ENCODE measurements at regions not wholly inside any gene's neighbourhood (a gene's known extent, or its start where the extent isn't known, plus 50 kb on each side); places are given as distances from the start of the nearest gene placed in this dataset.
"Not testable (repeated sequence)": the region's sequence is repeated elsewhere in the genome, so short reads cannot be mapped to it uniquely, and the experiment has no call there.

DNA sequence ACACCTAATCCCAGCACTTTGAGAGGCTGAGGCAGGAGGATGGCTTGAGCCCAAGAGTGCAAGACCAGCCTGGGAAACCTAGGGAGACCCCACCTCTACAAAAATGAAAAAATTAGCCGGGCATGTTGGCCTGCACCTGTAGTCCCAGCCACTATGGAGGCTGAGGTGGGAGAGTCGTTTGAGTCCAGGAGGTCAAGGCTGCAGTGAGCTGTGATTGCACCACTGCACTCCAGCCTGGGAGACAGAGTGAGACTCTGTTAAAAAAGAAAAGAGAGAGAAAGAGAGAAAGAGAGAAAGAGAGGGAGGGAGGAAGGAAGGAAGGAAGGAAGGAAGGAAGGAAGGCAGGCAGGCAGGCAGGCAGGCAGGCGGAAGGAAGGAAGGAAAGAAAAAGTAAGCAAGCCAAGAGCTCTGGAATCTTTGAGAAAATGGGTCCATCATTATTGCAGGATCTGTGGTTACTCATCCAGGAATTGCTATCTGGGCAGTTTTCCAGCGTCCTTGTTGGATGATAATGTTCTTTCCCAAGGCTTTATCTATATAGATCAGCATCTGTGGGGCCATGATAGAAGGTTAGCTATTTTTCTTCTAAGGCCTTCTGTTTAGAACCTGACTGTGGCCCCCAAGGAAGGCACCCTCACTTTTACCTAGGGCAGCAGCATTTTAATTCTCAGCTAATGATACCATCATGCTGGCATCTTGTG is 533.2 kb upstream of the CDH5 start:
- no peak for DNase-seq (ENCODE audit: low spot score)

DNA sequence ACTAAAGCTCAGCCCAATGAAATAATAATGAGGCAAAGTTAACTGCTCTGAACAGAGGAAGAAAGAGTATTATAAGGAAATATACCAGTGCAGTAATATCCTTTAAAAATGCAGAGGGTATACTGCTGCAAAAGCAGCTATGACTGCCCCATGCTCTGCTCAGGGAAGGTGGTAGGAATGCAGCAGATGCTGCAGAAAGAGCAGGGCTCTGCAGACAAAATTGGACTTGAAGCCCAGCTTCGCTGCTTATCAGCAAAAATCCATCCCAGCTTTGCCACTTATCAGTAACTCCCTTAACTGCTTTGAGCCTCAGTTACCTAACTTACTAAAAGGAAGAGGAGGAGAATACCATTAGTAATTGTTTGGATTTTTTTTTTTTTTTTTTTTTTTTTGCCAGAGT is 533.8 kb upstream of the CDH5 start:
- DNase-seq (ENCODE audit: low spot score), result no peak

DNA sequence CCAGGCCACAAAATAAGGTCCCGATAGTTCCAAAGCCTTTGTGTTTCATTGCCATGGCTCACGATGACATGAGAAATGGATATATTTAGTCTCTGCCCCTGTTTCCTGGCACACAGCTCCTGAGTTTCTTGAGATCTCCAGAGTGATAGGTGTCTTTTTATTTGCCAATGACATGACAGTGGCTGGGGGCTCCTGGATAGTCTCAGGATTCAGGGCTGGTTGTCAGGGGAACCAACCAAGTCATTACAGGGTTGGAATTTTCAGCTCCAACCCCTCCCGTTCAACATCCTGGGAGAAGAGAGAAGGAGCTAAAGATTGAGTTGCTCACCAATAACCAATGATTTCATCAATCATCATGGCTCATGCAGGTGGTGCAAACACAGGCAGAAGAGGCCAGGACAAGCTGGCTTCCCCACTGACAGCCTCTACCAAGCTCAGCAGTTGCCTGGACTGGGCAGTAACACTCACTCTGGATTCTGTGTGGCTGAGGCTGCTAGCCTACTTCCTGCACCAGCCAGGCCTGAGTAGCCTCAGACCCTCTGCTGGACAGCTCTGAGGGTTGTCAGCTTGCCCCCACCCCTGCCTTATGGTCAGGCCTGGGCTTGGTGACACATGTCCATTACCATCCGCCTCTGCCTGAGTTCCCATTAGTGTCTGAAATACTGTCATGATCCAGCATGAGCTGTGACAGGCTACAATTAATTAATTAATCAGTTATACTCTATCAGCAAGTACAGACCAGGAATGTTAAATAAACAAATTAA is 534.4 kb upstream of the CDH5 start:
- no peak for DNase-seq (ENCODE audit: low spot score)

DNA sequence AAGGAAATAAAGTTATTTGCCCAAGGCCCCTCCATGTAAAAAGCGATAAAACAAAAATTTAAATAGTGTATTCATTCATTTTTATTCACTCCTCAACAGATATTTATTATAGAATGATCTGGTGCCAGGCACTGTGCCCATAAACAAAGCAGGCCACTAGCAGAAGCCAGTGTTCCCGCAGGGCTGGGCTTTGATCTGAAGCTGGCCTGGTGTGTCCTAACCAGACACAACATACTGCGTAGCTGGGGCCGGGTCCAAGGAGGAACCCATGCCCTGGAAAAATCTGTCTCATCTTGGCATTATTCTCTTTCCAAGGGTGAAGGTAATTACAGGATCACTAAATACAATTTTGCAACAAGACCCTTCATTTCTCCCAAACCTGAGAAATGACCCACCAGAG is 537.4 kb upstream of the CDH5 start:
- no peak for DNase-seq (ENCODE audit: low spot score)

DNA sequence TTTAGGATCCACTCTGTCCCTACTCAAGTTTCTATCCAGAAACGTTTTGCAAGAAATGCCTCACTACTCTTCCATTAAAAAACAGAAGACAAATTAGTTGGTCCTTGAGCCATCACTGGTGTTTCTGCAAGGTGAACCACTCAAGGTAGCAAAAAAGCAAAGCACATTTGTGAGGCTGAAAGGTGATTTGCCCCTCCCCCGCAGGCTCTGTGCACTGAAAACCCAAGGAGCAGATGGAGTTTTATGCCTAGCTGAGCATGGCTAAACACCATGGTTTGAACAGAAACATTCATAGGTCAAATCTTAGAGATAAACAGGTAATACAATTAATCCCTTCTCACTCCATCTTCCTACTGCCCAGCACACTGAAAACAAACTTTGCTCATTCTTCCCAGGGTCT is 538.2 kb upstream of the CDH5 start:
- DNase-seq (ENCODE audit: low spot score), result no peak

DNA sequence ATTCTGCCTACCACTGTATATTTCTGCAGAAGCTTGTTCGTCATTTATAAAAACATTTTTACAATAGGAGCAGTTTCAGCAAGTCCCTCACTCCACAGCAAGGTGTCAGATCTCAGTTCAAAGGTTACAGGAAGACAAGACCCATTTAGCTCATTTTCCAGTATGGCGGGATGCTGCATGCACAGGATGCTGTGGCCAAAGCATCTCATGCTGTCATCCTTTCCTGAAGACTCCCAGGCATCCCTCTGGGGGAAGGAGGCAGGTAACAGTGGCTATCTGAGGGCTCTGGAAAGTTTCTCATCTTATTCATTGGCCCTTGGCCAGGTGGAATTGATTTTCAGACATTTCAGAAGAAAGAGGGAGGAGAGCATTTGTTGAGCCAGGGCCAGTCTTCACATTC is 539.3 kb upstream of the CDH5 start:
- no peak for DNase-seq (ENCODE audit: low spot score)

DNA sequence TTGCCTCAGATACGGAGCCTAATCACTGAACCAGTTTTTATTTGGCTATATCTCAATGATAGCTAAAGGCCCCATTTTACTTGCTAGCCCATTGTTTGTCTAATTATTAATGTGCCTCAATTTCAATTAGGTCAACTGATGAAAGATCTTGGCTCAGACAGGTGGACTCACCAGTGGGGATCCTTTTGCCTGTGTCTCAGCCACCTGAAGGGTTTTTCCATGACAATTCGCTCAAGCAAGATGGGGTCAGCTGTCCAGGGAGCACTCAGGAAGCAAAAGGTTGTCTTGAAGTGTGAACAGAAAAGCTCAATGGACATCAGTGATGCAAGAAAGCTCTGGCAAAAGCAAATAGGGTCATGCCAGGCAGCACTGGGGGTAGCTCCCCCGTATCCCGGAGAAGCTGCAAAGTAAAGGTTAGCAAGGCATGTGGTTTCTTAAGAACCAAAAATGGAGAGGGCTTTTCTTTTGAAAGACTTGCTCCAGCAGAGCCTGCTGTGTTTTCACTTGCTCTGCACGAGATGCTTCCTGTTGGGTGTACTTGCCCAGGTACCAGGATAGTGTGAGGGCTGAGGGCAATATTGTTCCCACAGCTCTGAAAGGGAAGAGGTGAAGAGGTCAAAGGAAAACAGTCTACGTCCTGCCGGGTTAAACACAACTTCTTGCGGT is 541.2 kb upstream of the CDH5 start:
- no peak for DNase-seq (ENCODE audit: low spot score)

DNA sequence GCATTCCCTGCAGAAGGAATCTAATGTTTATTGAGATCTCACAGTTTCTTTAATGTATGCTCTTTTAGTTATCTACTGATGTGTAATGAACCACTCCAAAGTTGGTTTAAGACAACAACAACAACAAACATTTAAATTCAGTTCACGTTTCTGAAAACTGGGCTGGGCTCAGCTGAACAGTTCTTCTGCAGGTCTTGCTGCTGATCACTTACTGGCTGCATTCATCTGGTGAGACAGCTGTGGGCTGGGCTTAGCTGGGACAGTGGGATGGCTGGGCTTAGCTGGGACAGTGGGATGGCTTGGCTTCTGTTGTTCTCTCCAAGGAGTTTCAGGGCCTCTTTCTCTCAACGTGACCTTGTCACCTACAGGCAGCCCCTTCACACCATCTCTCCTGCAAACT is 544.3 kb upstream of the CDH5 start:
- no peak for DNase-seq (ENCODE audit: low spot score)

DNA sequence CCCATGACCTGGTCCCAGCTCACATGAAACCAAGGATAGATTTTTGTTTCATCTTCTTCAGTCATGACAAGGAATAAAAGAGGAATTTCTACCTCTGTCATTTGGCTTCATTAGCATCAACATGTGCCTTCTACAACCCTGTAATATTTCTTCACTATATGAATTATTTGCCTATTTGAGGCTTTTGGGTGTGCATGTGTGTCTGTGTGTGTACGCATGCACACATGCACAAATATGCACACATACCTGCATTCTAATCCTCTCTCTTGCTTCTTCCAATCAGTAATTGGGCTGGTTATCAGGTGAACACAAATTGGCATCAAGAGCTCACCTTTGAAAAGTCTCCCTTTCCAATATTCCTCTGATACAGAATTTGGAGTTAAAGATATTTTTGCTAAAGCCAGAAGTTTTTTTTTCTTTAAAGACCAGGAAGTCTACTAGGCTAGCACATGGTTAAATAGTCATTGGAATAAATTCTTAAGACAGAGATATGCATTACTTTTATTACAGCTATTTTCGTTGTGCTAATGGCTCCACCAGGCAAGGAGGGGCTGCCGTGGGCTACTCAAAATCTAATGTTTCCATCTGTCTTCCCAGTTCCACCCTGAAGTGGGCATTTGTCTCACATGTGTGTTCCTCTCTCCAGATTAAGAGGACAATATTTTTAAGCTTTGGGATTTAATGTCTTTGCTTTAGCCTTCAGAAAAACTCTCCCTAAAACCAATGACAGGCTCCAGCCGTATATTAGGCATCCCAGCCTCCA is 547.2 kb upstream of the CDH5 start:
- DNase-seq (ENCODE audit: low spot score), result no peak

DNA sequence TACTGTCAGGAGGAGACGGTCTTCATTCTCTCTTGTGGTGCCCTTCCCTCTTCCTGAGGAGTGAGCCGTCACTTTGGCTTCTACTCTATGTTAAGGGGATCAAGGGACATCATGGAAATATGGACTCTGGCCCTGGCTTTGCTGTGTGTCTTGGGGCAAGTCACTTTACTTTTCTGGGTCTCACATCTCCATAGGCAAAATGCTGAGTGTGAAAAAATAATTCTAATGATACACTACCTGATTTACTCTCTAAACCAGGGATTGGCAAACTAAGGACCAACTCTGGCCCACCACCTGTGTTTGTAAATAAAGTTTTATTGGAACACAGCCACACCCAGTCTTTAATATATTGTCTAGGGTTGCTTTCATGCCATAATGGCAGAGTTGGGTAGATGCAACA is 548.7 kb upstream of the CDH5 start:
- DNase-seq (ENCODE audit: low spot score), result no peak

DNA sequence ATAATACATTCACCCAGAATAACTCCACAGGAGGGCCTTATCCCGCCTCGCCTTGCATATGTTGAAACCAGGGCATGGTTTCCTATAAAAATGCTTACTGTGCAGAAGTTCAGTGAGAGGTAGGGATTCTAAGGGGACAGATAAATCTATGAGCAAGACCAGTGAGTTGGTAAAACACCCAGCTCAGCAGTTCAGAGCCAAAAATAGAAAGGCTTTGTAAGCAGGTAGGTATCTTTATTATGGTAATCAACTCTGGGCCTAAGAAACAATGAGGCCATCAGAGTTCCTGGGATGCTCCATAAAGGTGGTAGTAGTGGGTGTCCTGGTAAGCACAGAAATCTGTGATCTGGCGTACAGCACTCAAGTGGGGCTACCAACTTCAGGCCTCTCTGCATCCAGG is 549.4 kb upstream of the CDH5 start:
- DNase-seq (ENCODE audit: low spot score), result no peak

DNA sequence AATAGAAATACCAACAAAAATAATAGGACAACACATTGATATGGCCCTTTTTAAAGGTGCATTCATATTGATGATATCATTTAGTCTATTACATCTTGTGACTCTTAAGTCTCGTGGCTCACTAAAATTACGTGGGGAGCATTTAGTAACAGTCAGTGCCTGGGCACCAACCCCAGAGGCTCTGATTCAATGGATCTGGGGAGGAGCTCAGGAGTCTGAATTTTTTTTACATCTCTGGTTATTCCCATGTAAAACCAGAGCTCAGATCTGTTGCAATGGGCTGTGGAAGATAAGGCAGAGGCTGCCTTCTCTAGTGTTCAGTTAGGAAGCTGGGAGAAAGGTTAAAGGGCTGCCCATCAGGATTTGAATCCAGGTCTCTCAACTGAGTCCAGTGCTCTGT is 549.9 kb upstream of the CDH5 start:
- no peak for DNase-seq (ENCODE audit: low spot score)

DNA sequence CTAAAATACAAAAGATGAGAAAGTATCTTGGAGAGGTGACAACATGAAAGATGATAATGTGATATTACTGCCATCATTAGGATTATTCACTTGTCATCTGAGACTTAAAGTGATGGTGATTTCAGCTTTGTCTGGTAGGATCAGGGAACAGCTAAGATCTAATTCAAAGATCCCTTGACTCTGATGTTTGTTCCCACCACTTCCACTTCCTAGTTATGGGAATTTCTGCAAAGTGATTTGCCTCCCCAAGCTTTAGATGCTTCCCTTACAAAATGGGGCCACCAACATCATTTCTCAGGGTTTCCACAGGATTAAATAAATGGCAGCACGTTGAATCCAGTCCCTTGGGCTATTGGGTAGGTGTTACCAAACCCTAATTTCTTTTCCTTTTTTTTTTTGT is 550.8 kb upstream of the CDH5 start:
- DNase-seq (ENCODE audit: low spot score), result no peak

DNA sequence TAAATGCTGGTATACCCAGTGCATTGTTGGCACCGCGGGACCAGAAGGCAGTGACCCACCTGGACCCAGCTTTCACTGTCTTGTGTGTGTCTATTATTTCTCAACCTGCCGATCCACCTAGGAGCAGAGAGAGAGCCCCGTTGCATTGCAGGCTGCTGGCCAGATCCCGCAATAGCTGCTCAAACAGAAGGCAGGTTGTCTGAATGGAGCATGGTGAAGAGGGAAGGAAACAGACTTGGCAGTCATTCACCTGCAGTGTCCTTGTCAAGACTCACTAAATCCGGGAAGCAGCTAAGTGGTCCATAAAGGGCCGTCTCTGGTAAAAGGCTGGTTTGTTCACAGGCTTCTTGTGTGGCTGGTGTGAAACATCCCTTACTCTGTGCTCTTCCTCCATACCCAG is 552.6 kb upstream of the CDH5 start:
- DNase-seq (ENCODE audit: low spot score), result not testable (repeated sequence)

DNA sequence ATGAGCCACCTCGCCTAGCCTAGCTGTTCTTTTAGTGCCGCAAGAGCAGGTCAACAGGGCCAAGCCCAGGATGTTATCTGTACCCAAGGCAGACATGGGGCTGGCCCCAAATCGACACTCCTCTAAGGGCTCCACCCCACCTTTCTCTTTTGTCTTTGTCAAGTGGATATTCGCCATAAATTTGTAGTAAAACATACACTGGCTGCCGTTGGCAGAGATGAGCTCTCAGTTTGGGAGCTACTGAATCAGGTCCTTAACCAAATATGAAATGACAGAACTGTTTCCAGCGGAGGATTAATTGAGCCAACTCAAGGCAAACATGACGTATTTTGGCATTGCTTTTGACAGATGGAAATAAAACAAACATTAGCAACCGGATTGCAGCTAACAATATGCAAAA is 556.9 kb upstream of the CDH5 start:
- DNase-seq (ENCODE audit: low spot score), result no peak

DNA sequence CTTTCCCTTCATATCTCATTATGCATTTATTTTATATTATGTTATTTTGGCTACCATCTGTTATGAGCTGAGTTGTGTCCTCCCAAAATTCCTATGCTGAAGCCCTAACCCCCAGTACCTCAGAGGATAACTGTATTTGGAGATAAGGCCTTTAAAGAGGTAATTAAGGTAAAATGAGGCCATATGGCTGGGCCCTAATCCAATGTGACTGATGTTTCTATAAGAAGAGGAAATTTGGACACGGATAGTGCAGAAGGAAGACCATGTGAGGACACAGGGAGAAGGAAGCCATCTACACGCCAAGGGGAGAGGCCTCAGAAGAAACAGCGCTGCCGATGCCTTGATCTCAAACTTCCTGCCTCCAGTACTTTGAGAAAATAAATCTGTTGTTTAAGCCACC is 557.7 kb upstream of the CDH5 start:
- no peak for DNase-seq (ENCODE audit: low spot score)

DNA sequence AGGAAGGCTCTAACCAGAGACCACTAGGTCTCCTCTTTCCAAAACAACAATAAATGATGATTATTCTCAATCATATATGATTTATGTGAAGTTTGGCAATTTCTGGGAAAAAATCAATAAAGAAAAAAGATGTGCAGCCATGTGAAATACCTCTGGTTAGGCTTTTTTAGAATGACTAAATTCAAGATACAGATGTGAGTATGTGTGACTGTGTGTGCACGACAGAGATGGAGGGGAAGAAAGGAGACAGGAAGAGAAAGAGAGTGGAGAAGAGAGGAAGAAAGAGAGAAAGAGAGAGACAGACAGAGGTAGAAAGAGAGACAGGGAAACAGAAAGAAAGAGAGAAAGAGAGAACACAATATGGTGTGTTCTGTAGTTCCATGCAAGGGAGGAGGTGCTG is 558.6 kb upstream of the CDH5 start:
- DNase-seq (ENCODE audit: low spot score), result no peak

DNA sequence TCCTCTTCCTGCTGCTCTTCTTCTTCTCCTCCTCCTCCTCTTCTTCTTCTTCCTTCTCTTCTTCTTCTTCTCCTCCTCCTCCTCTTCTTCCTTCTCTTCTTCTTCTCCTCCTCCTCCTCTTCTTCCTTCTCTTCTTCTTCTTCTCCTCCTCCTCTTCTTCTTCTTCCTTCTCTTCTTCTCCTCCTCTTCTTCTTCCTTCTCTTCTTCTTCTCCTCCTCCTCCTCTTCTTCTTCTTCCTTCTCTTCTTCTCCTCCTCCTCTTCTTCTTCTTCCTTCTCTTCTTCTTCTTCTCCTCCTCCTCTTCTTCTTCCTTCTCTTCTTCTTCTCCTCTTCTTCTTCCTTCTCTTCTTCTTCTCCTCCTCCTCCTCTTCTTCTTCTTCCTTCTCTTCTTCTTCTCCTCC is 560.8 kb upstream of the CDH5 start:
- DNase-seq (ENCODE audit: low spot score), result not testable (repeated sequence)

DNA sequence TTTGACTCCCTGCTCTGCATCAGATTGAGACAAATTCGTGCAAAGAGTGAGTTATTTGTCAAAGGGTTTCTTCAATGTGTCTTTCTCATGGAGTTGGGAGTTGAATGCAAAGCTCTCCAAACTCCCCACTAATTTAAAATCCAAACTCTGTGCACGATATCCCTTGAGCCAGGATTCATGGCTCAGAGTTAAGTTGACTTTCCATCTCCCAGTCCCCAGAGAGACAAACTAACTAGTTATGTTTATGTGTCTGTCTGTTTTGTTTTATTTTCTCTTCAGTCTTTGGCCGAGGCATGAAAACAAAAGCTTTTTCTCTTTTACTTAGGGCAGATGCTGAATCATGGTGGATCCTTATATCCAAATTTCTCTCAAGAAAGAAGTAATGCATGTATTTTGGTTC is 570.0 kb upstream of the CDH5 start:
- DNase-seq (ENCODE audit: low spot score), result no peak

DNA sequence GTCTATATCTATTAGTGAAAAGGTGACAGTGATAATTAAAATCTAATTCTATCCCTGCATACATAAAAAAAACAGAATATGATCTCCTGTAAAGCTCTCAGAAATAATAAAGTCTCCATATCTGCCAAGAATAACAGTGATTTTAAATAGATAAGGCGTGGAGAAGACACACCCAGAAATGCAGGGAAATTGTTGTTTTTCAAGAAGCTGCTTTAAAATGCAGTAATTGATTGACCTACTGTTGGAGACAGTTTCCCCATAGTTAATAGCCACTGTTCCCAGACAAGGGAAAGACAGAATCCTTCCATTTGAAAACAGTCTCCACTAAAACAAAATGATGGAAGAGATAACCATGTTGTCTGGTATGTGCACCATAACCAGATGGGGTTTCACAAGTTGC is 571.5 kb upstream of the CDH5 start:
- no peak for DNase-seq (ENCODE audit: low spot score)

DNA sequence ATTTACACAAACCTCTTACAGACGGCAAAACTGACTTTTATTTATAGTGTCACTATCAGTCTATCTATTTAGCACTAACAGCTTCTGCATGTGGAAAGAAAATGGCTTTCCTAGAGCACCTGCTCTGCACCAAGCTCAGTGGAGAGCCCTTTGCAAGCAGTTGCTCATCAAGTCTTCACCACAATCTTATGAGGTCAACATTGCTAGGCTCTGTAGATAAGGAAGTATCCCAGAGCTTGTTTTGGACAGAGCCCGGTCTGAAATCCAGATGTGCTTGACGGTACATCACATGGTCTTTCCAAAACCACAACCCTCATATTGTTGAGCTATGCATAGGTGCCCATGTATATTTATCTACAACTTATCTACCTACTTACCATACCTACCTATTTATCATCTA is 572.7 kb upstream of the CDH5 start:
- DNase-seq (ENCODE audit: low spot score), result no peak

DNA sequence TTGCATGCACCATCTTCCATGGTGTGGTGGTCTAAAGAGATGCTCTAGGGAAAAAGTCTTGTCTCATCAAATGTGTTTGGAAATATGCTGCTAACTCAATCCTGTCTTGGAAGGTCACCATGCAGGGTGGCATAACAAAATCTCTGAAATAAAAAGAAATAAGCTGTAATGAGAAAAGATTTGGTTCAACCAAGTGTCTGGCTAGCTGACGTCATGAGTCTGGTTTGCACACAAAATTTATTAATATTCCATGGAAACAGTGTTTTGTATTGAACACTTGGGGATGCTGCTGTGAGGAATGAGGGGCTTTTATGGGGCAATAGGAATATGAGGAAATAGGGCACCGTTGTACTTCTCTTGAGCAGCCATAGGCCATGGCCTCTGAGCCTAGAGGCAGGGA is 575.7 kb upstream of the CDH5 start:
- DNase-seq (ENCODE audit: low spot score), result no peak
